ENCODE measurements at regions not wholly inside any gene's neighbourhood (a gene's known extent, or its start where the extent isn't known, plus 50 kb on each side); places are given as distances from the start of the nearest gene placed in this dataset.
"Not testable (repeated sequence)": the region's sequence is repeated elsewhere in the genome, so short reads cannot be mapped to it uniquely, and the experiment has no call there.

- H3K4me3 ChIP-seq; H3K4me1 ChIP-seq (ENCODE audit: low read depth); H3K9me3 ChIP-seq; intact Hi-C loops (cut with DNase I, micrococcal nuclease); DNase-seq; ATAC-seq; H3K36me3 ChIP-seq (ENCODE audit: low read depth): not testable (repeated sequence)
These were observed 195.6 kb upstream of the ZNF469 start for GRCh38 chr16:88186889-88187870.

- ATAC-seq; intact Hi-C loops (cut with DNase I, micrococcal nuclease); H3K4me3 ChIP-seq; H3K36me3 ChIP-seq (ENCODE audit: low read depth); H3K9me3 ChIP-seq; DNase-seq; H3K4me1 ChIP-seq (ENCODE audit: low read depth): not testable (repeated sequence)
These were observed 194.4 kb upstream of the ZNF469 start for GRCh38 chr16:88188171-88188895.

- DNase-seq; ATAC-seq; H3K36me3 ChIP-seq (ENCODE audit: low read depth); H3K4me3 ChIP-seq; H3K4me1 ChIP-seq (ENCODE audit: low read depth); H3K9me3 ChIP-seq: not testable (repeated sequence)
- intact Hi-C loops (cut with DNase I, micrococcal nuclease): loop anchor here in 1 of 2 donors (10.0 kb wide), 1 partner anchor 244 kb away; no protein-coding TSS in a partner anchor
These were observed 192.1 kb upstream of the ZNF469 start for GRCh38 chr16:88190592-88191095.

- H3K9me3 ChIP-seq; H3K4me1 ChIP-seq (ENCODE audit: low read depth); DNase-seq; H3K4me3 ChIP-seq; H3K36me3 ChIP-seq (ENCODE audit: low read depth); ATAC-seq: not testable (repeated sequence)
- intact Hi-C loops (cut with DNase I, micrococcal nuclease): loop anchor here in 1 of 2 donors (10.0 kb wide), 1 partner anchor 244 kb away; no protein-coding TSS in a partner anchor
These were observed 191.6 kb upstream of the ZNF469 start for GRCh38 chr16:88191168-88191567.

GRCh38 chr16:88192601-88193000 lies 190.2 kb upstream of the ZNF469 start:
- H3K4me3 ChIP-seq: no peak overlapping the region
- H3K36me3 ChIP-seq (ENCODE audit: low read depth): no peaks in the 10 kb centered on the region
- H3K4me1 ChIP-seq (ENCODE audit: low read depth): no peaks in the 10 kb centered on the region
- no peaks in the 10 kb centered on the region for H3K9me3 ChIP-seq
- DNase-seq (no peak), ATAC-seq (no peak)
- intact Hi-C loops (cut with DNase I, micrococcal nuclease): loop anchor here in 1 of 2 donors (10.0 kb wide), 1 partner anchor 242 kb away; no protein-coding TSS in a partner anchor
- no peak for TF ChIP-seq CTCF (IDR thresholded peaks at IDR 0.05)

GRCh38 chr16:88193706-88194396 lies 188.9 kb upstream of the ZNF469 start:
- DNase-seq (peak in 2 of 3 donors; percentile 67), ATAC-seq (peak; percentile 91)
- not testable (repeated sequence) for H3K4me1 ChIP-seq (ENCODE audit: low read depth); H3K36me3 ChIP-seq (ENCODE audit: low read depth); H3K9me3 ChIP-seq; H3K4me3 ChIP-seq
- intact Hi-C loops (cut with DNase I, micrococcal nuclease): loop anchor here in 1 of 2 donors (10.0 kb wide), 1 partner anchor 241 kb away; no protein-coding TSS in a partner anchor
- peak; percentile 36 for TF ChIP-seq CTCF (IDR thresholded peaks at IDR 0.05)
